ENCODE measurements at regions not wholly inside any gene's neighbourhood (a gene's known extent, or its start where the extent isn't known, plus 50 kb on each side); places are given as distances from the start of the nearest gene placed in this dataset.

DNA sequence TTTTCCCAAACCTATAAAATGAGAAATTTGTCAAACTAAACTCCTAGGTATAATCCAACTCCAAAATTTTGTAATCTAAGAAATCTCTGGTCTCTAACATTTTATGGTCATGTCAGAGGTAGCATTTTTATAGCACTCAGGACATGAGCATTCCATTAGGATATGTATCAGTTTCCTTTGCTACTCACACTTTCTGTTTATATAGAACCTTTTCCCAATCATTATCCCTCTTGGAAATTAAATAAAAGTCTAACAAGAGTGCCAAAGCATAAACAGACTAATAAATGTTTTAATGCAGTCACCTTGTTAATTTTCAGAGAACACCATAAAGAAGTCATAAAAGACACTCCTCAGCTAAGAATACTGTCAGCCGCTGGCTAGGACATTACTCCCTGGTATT lies 300.0 kb upstream of the CWC22 start:
- Histone ChIP-seq H3K36me3 (no peaks in the 10 kb centered on the region), H3K27me3 (no peaks in the 10 kb centered on the region), H3K9me3 (no peaks in the 10 kb centered on the region), H3K4me3 (no peak overlapping the region), H3K27ac (no peak overlapping the region), H3K4me1 (no peaks in the 10 kb centered on the region)
- intact Hi-C loops (cut with DNase I; ENCODE audit: low total_unique reads): no loop called here
- no peak for DNase-seq
- TF ChIP-seq, protein P1, sequence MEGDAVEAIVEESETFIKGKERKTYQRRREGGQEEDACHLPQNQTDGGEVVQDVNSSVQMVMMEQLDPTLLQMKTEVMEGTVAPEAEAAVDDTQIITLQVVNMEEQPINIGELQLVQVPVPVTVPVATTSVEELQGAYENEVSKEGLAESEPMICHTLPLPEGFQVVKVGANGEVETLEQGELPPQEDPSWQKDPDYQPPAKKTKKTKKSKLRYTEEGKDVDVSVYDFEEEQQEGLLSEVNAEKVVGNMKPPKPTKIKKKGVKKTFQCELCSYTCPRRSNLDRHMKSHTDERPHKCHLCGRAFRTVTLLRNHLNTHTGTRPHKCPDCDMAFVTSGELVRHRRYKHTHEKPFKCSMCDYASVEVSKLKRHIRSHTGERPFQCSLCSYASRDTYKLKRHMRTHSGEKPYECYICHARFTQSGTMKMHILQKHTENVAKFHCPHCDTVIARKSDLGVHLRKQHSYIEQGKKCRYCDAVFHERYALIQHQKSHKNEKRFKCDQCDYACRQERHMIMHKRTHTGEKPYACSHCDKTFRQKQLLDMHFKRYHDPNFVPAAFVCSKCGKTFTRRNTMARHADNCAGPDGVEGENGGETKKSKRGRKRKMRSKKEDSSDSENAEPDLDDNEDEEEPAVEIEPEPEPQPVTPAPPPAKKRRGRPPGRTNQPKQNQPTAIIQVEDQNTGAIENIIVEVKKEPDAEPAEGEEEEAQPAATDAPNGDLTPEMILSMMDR (IDR thresholded peaks at IDR 0.05): no peak
- TF ChIP-seq POLR2A (IDR thresholded peaks at IDR 0.05): no peak

DNA sequence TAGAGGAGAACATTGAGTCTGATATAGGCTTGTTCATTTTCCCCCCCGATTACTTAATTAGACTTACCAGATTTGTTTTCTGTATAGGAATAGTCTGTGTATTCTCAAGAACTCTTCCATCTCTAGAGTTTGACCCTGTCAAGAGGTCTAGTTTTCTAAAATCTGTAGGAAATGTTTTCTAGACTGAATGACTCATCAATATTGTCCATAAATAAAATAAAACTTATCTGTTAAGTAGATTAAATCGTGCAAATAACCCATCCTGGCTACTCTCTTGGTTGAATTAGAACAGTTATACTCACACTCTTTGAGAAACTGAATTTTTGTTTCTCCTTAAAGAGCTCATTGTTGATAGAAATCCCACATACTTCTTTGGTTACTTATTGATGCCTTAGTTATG lies 299.2 kb upstream of the CWC22 start:
- no peak for TF ChIP-seq POLR2A (IDR thresholded peaks at IDR 0.05)
- TF ChIP-seq, protein P1 (IDR thresholded peaks at IDR 0.05): no peak
- no peaks in the 10 kb centered on the region for H3K9me3 ChIP-seq
- no peaks in the 10 kb centered on the region for H3K4me1 ChIP-seq
- no peak overlapping the region for H3K4me3 ChIP-seq
- no peak overlapping the region for H3K27ac ChIP-seq
- intact Hi-C loops (cut with DNase I; ENCODE audit: low total_unique reads): no loop called here
- H3K36me3 ChIP-seq: no peaks in the 10 kb centered on the region
- DNase-seq: no peak
- no peaks in the 10 kb centered on the region for H3K27me3 ChIP-seq

DNA sequence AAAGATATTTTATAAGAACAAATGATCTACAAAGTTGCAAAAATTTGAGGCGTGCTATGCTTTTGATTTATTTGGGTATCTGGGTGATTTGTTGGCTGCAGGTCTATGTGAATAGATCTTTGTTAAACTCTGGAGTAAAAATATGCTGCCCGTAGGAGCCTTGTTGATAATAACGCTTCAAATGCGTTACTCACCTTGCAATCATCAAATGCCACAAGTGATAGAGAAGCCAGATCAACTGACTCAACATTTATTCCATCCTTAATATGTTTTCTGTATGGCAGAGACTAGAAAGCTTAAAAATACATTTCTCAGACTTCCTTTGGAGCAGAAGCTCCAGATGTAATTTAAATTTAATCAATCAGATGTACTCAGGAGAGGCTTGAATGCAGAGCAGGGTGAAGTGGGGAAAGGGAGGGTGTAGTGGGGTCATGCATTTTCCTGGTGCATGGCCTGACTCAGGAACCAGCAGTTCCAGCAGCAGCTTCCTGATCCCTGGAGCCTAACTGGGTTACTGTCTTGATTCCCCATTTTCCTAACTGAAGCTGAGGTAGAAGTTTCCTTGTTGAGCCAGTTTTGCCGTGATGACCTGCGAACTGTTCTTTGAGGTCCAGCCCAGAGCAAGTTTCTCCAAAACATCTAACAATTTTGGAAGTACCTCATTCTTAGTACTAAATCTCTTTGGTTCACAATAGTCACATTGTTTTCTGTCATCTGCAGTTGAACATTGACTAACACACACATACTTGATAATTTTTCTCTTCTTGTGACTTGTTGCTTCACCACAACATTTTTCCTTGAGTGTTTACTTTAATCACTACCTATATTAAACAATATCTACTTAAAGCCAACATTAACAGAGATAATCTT lies 284.7 kb upstream of the CWC22 start:
- DNase-seq: no peak
- H3K27ac ChIP-seq: no peak overlapping the region
- no peak overlapping the region for H3K4me3 ChIP-seq
- H3K9me3 ChIP-seq: no peaks in the 10 kb centered on the region
- H3K27me3 ChIP-seq: no peaks in the 10 kb centered on the region
- no peaks in the 10 kb centered on the region for H3K4me1 ChIP-seq
- TF ChIP-seq POLR2A (IDR thresholded peaks at IDR 0.05): no peak
- H3K36me3 ChIP-seq: no peaks in the 10 kb centered on the region
- intact Hi-C loops (cut with DNase I; ENCODE audit: low total_unique reads): no loop called here

DNA sequence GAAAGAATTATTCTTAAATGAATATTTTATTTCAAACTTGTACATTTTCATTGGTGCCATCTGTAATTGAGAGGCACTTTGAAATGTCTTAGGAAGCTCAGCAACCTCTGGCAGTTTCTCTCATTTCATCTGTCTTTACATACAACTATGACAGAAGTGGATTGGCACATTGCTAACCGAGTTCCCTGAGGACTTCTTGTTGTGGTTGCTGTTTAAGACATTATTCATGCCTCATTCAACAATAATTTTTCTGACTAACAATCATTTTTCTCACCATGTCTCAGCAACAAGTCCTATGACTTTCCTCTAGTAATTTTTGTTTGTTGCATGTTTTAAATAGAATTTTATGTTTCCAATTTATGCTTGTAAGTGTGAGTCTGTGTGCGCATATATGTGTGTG lies 284.0 kb upstream of the CWC22 start:
- intact Hi-C loops (cut with DNase I; ENCODE audit: low total_unique reads): no loop called here
- H3K27ac ChIP-seq: no peak overlapping the region
- no peaks in the 10 kb centered on the region for H3K36me3 ChIP-seq
- no peaks in the 10 kb centered on the region for H3K27me3 ChIP-seq
- DNase-seq: no peak
- no peaks in the 10 kb centered on the region for H3K4me1 ChIP-seq
- TF ChIP-seq, protein P1 (IDR thresholded peaks at IDR 0.05): no peak
- no peak for TF ChIP-seq POLR2A (IDR thresholded peaks at IDR 0.05)
- H3K4me3 ChIP-seq: no peak overlapping the region
- no peaks in the 10 kb centered on the region for H3K9me3 ChIP-seq

DNA sequence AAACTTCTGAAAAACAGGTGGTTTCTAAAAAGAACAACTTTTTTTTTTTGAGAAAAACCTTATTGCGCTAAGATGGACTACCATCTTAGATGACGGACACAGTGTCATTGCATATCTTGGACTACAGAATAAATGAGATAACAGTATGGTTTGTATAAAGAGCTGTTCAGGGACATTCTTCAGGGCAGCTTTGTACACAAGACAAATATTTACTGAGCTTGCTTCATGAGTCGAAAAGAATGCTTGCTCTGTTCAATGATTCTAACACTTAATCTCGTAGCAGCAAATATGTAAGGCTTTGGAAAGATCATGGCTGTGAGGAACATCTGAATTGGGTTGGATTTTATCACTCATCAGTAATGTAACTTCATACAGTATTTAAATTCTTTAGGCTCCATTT lies 282.5 kb upstream of the CWC22 start:
- Histone ChIP-seq H3K4me1 (no peaks in the 10 kb centered on the region), H3K36me3 (no peaks in the 10 kb centered on the region), H3K4me3 (no peak overlapping the region), H3K27ac (no peak overlapping the region), H3K27me3 (no peaks in the 10 kb centered on the region), H3K9me3 (no peaks in the 10 kb centered on the region)
- TF ChIP-seq, protein P1 (IDR thresholded peaks at IDR 0.05): no peak
- no peak for TF ChIP-seq POLR2A (IDR thresholded peaks at IDR 0.05)
- DNase-seq: no peak
- intact Hi-C loops (cut with DNase I; ENCODE audit: low total_unique reads): no loop called here
